Adipocyte (in vitro differentiated cells): ENCODE measurements at regions not wholly inside any gene's neighbourhood (a gene's known extent, or its start where the extent isn't known, plus 50 kb on each side); places are given as distances from the start of the nearest gene placed in this dataset.

ENCODE experiments used
- DNase-seq: peaks from one replicate; pipeline ENCODE4 v3.0.0-alpha.2; 2015; ENCODE audit warnings: low read depth
- H3K27me3 ChIP-seq: replicated peaks from 2 replicates; pipeline ENCODE4 v1.7.0; 2013; ENCODE audit warnings: mild to moderate bottlenecking, low read length, moderate library complexity; ENCODE audit not compliant: control insufficient read depth, insufficient read depth
- H3K36me3 ChIP-seq: 2 replicates; pipeline ENCODE4 v1.7.0; 2013; ENCODE audit warnings: low read length, mild to moderate bottlenecking, moderate library complexity; ENCODE audit not compliant: control insufficient read depth, insufficient read depth, severe bottlenecking
- H3K4me1 ChIP-seq: 2 replicates; pipeline ENCODE4 v1.7.0; 2013; ENCODE audit warnings: mild to moderate bottlenecking, low read length, moderate library complexity; ENCODE audit not compliant: control insufficient read depth, insufficient read depth
- H3K4me3 ChIP-seq: 2 replicates; pipeline ENCODE4 v1.7.0; 2013; ENCODE audit warnings: mild to moderate bottlenecking, low read length, moderate library complexity
- H3K9ac ChIP-seq: 2 replicates; pipeline ENCODE4 v1.7.0; 2013; ENCODE audit warnings: mild to moderate bottlenecking, low read length, moderate library complexity
- H3K9me3 ChIP-seq: 2 replicates; pipeline ENCODE4 v1.7.0; 2013; ENCODE audit warnings: mild to moderate bottlenecking, low read length, moderate library complexity; ENCODE audit not compliant: control insufficient read depth

DNA sequence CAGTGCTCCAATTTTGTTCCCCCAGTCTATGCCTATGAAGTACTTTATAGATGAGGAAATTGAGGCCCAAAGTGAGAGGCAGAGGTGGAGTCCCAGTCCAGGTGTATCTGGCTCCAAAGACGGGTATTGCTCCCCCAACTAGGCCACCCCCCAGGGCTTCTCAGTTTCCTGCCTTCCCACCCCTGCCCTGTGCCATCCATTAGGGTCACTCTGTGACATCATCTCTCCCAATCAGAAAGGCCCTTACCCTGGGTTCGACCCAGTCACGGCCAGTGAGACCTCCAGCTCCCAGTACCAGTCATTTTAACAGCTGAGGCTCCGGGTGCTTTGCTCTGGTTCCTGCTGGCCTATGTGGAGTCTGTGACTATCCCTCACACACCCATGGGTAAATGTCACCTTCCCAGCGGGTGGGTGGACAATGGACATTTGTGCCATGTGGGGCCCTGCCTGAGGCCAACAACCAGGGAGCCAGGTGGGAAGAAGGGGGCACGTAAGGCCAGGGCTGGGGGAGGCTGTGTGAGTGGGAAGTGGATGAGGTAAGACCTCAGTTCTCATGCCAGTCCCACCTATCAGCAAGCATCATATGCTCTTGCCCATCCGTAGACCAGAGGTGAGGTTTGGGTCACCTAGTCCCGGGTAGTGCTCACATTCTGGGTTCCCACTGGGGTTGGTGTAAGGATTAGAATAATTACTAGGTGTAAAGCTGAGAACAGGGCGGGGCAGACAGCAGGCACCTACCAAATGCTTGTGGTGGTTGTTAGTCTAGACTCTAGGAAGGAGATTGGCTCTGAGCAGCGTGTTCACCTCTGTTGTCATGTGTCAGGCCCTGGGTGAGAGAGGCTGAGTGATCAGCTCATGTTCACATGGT lies 685.9 kb downstream of the MATN1 start:
- H3K9ac ChIP-seq: no peak overlapping the region
- no peaks in the 10 kb centered on the region for H3K36me3 ChIP-seq
- H3K4me1 ChIP-seq: no peaks in the 10 kb centered on the region
- H3K9me3 ChIP-seq: no peaks in the 10 kb centered on the region
- H3K4me3 ChIP-seq: no peak overlapping the region
- peaks cover 25% of the 10 kb centered on the region for H3K27me3 ChIP-seq
- no peak for DNase-seq

DNA sequence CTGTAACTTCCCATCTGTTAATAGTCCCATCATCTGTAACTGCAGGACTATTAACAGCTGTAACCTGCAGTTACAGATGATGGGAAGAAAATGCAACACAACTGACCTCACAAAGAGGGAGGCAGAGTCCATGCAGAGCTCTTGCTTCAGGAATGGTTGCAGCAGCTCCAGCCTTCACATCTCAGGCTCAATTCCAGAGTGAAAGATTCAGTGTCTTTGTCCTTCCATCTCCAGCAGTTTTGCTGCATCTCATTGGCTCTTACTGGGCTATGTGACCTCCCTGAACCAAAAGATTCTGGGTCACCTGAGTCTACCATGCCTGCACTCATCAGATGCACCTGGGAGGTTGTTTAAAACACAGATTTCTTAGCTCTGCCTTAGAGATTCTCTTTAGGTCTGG lies 686.7 kb downstream of the MATN1 start:
- Histone ChIP-seq H3K9me3 (no peaks in the 10 kb centered on the region), H3K9ac (no peak overlapping the region), H3K4me3 (no peak overlapping the region), H3K27me3 (peaks cover 25% of the 10 kb centered on the region), H3K36me3 (no peaks in the 10 kb centered on the region), H3K4me1 (no peaks in the 10 kb centered on the region)
- DNase-seq: no peak

DNA sequence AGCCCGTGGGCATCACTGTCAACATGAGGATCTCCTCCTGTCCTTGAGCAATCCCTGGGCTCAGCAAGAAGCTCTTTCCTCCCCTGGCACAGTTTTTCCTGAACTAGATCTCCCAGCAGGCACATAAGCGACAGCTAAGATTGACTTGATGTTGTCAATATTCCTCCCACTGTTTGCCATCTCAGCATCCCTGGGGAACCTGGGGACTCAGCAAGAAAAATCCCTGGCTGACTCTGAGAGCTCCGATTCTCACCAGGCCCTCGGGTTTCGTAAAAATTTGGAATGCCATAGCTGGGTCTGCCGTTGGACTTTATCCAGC lies 687.2 kb downstream of the MATN1 start:
- H3K9ac ChIP-seq: no peak overlapping the region
- H3K36me3 ChIP-seq: no peaks in the 10 kb centered on the region

DNA sequence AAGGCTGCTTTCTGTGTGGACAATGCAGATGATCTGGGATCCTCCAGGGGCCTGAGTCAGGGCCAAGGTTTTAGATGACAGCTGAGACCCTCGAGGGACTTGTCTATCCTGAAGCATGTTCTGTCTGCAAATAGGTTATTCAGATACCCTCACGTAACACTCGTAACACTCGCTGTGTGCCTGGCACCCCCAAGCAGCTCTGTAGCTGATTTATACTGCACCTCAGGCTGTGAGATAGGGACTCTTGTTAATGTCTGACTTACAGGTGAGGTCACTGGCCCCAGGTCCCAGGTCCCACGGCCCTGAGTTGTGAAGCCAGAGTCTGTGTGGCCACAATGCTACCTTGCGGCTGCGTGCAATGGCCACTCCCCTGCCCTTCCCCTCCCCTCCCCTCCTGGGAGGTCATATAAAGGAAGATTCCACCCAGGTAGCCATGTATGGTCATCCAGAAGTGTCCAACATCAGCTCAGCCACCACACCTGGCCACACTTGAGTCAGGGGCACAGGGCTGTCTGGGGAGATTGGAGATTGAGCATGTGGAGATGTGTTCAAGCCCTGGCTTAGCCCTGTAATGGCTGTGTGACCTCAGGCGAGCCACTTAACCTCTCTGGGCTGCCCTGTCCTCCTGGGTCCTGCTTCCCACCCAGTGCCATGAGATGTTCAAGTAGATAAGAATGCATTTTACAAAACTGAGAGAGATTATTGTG lies 687.7 kb downstream of the MATN1 start:
- Histone ChIP-seq H3K27me3 (peaks cover 25% of the 10 kb centered on the region), H3K4me3 (no peak overlapping the region), H3K9ac (no peak overlapping the region), H3K4me1 (no peaks in the 10 kb centered on the region), H3K9me3 (no peaks in the 10 kb centered on the region), H3K36me3 (no peaks in the 10 kb centered on the region)
- DNase-seq: no peak

More for the DNA sequence above, 687.2 kb downstream of the MATN1 start:
- Histone ChIP-seq H3K4me1 (no peaks in the 10 kb centered on the region), H3K4me3 (no peak overlapping the region), H3K27me3 (peaks cover 25% of the 10 kb centered on the region), H3K9me3 (no peaks in the 10 kb centered on the region)
- no peak for DNase-seq

DNA sequence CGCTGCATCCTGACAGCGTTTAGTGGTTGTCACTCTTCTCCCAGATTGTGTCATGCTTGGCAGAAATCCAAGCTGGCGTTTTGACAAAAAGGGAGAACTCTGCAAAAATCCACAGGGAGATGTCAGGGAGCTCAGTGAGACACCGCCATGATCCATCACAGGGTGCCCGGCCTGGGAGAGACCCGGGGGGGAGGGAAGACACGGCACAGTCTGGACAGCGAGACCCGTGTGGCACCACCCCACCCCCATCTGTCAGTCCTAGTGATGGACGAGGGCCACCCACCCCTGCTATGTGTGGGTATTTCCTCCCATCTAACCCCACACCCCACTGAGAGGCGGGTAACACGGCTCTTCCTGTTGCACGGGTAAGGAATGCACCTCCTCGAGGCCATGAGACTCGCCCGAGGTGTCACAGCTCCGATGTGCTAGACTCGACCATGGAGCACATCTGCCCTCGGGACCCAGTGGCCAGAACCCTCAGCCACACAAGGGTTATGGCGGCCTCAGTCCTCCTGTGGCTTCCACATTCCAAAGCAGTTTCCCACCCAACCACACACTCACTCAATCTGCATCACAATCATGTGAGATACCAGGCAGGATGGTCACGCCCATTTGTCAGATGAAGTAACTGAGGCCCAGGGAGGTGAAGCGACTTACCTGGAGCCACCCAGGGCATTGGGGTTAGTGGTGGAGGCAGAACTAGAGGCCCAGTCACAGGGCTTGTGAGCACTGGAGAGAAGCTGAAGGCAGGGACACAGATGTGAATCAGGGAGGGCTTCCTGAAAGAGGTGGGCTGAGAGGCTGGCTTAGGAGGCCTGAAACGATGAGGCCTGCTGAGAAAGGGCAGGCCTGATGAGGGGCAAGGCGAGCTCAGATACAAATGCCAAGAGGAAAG lies 688.5 kb downstream of the MATN1 start:
- no peaks in the 10 kb centered on the region for H3K9me3 ChIP-seq
- H3K9ac ChIP-seq: no peak overlapping the region
- DNase-seq: no peak
- H3K4me1 ChIP-seq: no peaks in the 10 kb centered on the region
- no peaks in the 10 kb centered on the region for H3K36me3 ChIP-seq
- H3K27me3 ChIP-seq: peaks cover 21% of the 10 kb centered on the region
- H3K4me3 ChIP-seq: no peak overlapping the region

DNA sequence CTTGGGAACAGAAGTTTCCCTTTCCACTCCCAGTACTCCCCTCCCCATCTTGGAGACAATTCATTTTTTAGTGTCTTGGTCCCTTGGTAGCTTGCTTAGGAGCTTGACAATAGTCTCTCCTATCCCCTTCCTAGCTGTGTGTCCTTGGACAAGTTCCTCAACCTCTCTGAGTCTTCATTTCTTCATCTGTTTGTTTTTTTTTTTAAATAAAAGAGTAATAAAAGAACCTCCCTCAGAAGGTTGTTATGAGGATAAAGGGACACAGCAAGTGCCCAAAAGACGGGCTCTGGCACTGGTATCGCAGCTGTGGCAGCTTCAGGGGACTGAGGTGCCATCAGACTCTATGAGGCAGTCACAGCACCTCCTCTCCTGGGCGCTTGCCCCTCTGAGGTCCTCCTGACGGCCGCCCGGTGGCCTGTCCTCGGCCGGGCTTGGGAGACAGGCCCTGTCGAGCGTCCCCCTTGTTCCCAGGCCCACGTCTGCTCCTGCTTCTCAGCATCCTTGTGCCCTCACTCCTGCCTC lies 689.2 kb downstream of the MATN1 start:
- H3K27me3 ChIP-seq: peaks cover 23% of the 10 kb centered on the region
- H3K9ac ChIP-seq: no peak overlapping the region
- DNase-seq: no peak

DNA sequence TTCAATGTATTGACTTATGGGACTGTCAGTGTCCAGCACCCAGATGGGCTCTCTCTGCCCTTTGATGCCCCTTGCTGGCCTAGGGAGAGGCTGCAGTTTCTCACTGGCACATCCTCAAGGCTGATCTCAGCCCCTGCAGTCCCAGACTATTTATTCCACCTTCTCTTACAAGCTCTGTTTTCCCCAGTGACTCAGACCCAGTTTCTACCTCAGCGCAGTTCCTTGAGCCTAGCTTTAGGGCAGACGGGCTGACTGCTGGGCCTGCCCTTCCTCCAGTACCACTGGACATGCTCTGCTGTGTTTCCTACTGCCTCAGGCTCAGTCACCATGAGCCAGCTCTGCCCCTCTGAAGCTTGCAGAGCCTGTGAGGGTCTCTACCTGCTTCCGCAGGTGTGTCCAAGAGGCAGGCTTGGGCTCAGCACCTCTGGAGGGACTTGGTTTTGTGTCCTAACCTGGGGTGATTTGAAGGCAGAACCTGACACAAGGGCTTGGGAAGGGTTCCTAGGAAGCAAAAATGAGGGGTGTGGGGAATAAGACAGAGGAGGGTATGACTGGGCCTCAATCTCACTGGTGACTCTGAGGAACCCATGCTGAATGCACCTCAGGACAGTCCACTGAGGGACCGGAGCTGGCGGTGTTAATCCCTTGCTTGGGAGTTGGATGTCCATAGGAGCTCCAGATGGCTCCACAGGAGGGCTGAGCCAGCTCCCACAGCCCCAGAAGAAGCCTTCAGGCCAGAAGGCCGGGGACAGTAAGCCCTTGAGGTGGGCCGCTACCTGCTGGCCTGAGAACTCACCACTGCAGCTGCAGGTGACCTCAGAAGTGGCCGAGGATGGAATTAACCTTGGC lies 689.9 kb downstream of the MATN1 start:
- H3K9me3 ChIP-seq: no peaks in the 10 kb centered on the region
- DNase-seq: no peak
- H3K36me3 ChIP-seq: no peaks in the 10 kb centered on the region
- no peak overlapping the region for H3K9ac ChIP-seq
- no peak overlapping the region for H3K4me3 ChIP-seq
- no peaks in the 10 kb centered on the region for H3K4me1 ChIP-seq
- H3K27me3 ChIP-seq: peaks cover 19% of the 10 kb centered on the region

More for the DNA sequence above, 689.2 kb downstream of the MATN1 start:
- Histone ChIP-seq H3K9me3 (no peaks in the 10 kb centered on the region), H3K36me3 (no peaks in the 10 kb centered on the region), H3K4me1 (no peaks in the 10 kb centered on the region), H3K4me3 (no peak overlapping the region)

DNA sequence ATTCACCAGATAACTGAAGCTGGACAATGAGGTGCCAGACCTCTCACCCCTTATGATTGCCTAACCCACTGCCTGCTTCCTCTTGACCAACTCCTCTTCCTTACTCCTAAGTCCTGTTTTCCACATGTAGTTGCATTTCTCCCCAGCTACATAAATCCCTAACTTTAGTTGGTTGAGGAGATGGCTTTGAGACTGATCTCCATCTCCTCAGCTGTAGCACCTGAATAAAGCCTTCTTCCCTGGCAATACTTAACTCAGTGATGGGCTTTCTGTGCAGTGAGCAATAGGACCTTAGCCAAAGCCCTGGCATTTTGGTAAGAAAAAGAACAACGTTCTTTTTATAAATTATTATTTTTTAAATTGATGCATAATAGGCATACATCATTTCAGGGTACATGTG lies 691.1 kb downstream of the MATN1 start:
- Histone ChIP-seq H3K4me1 (no peaks in the 10 kb centered on the region), H3K9me3 (peaks cover 2% of the 10 kb centered on the region), H3K36me3 (no peaks in the 10 kb centered on the region), H3K4me3 (no peak overlapping the region), H3K9ac (no peak overlapping the region), H3K27me3 (peaks cover 25% of the 10 kb centered on the region)
- DNase-seq: no peak

DNA sequence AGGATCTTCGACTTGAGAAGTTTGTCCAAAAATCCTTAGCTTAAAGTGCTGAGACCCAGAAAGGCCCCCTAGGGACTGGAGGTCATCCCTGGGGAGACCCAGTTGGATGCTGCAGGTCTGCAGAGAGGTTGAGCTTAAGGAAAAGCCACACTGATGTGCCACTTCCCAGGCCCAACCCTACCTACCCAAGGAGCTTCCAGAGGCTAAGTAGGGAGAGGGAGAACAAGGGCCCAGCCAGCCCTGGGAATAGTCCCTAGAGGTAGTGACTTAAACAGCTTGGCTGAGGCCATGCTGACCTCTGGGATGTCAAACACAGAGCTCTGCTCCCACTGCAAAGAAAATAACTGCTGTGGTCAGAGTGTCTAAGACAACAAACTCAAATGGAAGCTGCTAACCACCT lies 693.7 kb downstream of the MATN1 start:
- DNase-seq: no peak
- Histone ChIP-seq H3K9me3 (peaks cover 16% of the 10 kb centered on the region), H3K27me3 (peaks cover 19% of the 10 kb centered on the region)

DNA sequence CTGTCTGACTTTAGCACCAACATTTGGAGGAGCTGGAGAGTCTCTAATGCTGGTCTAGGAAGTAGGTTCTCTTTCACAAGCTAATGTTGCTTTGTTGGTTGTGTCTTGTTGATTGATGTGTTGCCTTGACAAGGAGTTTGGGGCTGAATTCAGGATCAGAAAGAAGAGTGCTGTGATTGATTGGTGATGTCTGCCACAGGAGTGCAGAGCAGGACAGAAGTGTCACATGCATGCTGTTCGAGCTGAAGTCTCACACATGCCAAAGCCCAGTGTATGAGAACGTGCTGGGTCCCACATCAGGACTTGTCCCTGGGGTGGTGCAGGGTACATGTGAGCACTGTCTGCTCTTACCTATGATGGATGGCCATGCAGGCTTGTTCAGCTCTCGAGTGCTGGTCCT lies 694.4 kb downstream of the MATN1 start:
- Histone ChIP-seq H3K4me1 (no peaks in the 10 kb centered on the region), H3K9ac (no peak overlapping the region), H3K27me3 (peaks cover 19% of the 10 kb centered on the region), H3K36me3 (no peaks in the 10 kb centered on the region), H3K4me3 (no peak overlapping the region), H3K9me3 (peaks cover 16% of the 10 kb centered on the region)
- no peak for DNase-seq

More for the DNA sequence above, 693.7 kb downstream of the MATN1 start:
- Histone ChIP-seq H3K9ac (no peak overlapping the region), H3K4me1 (no peaks in the 10 kb centered on the region), H3K4me3 (no peak overlapping the region), H3K36me3 (no peaks in the 10 kb centered on the region)
